HEK293 (cell line): ENCODE measurements at regions not wholly inside any gene's neighbourhood (a gene's known extent, or its start where the extent isn't known, plus 50 kb on each side); places are given as distances from the start of the nearest gene placed in this dataset.

Source experiments
- CTCF ChIA-PET: fragments of 350-600 bp; formaldehyde crosslinking; extraction: SDS; loops from one replicate; lab custom pipeline; 2021; ENCODE audit warnings: antibody characterized with exemption; lab: Yijun Ruan, JAX
- POLR2A ChIA-PET: fragments of 300-600 bp; formaldehyde crosslinking; extraction: SDS; loops from one replicate; lab custom pipeline; 2020; ENCODE audit warnings: antibody characterized with exemption, inconsistent platforms; lab: Yijun Ruan, JAX
- H3K27ac ChIP-seq: fragments of 200-500 bp; sonication (Bioruptor generic); 2 replicates; pipeline ENCODE4 v1.5.1; 2014; ENCODE audit warnings: low read depth, low read length, control low read depth, inconsistent platforms; ENCODE audit errors: extremely low read depth
- H3K36me3 ChIP-seq, 2 experiments: fragments of 200-500 bp in 1 of 2; sonication (Bioruptor generic) in 1 of 2; 1 replicate in 1 of 2; 2 replicates in 1 of 2; pipeline ENCODE4 v1.5.1; 2014 to 2017; ENCODE audit warnings: inconsistent platforms in 2 of 2, low read length in 2 of 2; ENCODE audit not compliant: control insufficient read depth in 2 of 2, insufficient read depth in 1 of 2
- H3K4me1 ChIP-seq: fragments of 200-500 bp; sonication (Bioruptor generic); 2 replicates; pipeline ENCODE4 v1.5.1; 2014; ENCODE audit warnings: mild to moderate bottlenecking, low read length, inconsistent platforms; ENCODE audit not compliant: control insufficient read depth, insufficient read depth
- H3K4me3 ChIP-seq: 2 replicates; pipeline ENCODE4 v1.5.1; 2011; ENCODE audit warnings: low read depth, mild to moderate bottlenecking, control low read depth, low read length, moderate library complexity
- H3K9me3 ChIP-seq: fragments of 200-500 bp; sonication (Bioruptor generic); 2 replicates; pipeline ENCODE4 v1.5.1; 2014; ENCODE audit warnings: low read depth, low read length, inconsistent platforms; ENCODE audit not compliant: control insufficient read depth, insufficient read depth
- GLI2 ChIP-seq: fragments of 450-650 bp; formaldehyde crosslinking; IDR thresholded peaks from 2 replicates; pipeline ENCODE4; 2017; ENCODE audit warnings: missing biosample characterization, missing genetic modification characterization, low read depth, borderline replicate concordance
- HOXC10 ChIP-seq: sonication (generic); formaldehyde crosslinking; IDR thresholded peaks from 2 replicates; pipeline ENCODE4 v1.8.1; 2023; ENCODE audit warnings: mild to moderate bottlenecking, missing genetic modification reagents
- ZBTB17 ChIP-seq: fragments of 450-650 bp; formaldehyde crosslinking; IDR thresholded peaks from 2 replicates; pipeline ENCODE4 v1.5.1; 2016; ENCODE audit warnings: missing biosample characterization, missing genetic modification characterization
- ZBTB48 ChIP-seq: fragments of 450-650 bp; formaldehyde crosslinking; IDR thresholded peaks from 2 replicates; pipeline ENCODE4 v1.5.1; 2016; ENCODE audit warnings: missing biosample characterization, missing genetic modification characterization
- ZBTB49 ChIP-seq: fragments of 450-650 bp; formaldehyde crosslinking; IDR thresholded peaks from 2 replicates; pipeline ENCODE4 v1.5.1; 2016; ENCODE audit warnings: missing biosample characterization, missing genetic modification characterization, low read depth
- ZNF114 ChIP-seq: fragments of 450-650 bp; formaldehyde crosslinking; IDR thresholded peaks from 2 replicates; pipeline ENCODE4 v1.5.0; 2017; ENCODE audit warnings: missing biosample characterization, missing genetic modification characterization
- ZNF157 ChIP-seq: fragments of 450-650 bp; formaldehyde crosslinking; IDR thresholded peaks from 2 replicates; pipeline ENCODE4 v1.5.1; 2016; ENCODE audit warnings: missing biosample characterization, missing genetic modification characterization
- ZNF18 ChIP-seq: fragments of 450-650 bp; formaldehyde crosslinking; IDR thresholded peaks from 2 replicates; pipeline ENCODE4 v1.5.1; 2016; ENCODE audit warnings: missing biosample characterization, missing genetic modification characterization
- ZNF214 ChIP-seq: fragments of 450-650 bp; formaldehyde crosslinking; IDR thresholded peaks from 2 replicates; pipeline ENCODE4 v1.5.1; 2017; ENCODE audit warnings: missing biosample characterization, mild to moderate bottlenecking, missing genetic modification characterization, borderline replicate concordance
- ZNF239 ChIP-seq: fragments of 450-650 bp; formaldehyde crosslinking; IDR thresholded peaks from 2 replicates; pipeline ENCODE4 v1.5.1; 2016; ENCODE audit warnings: missing biosample characterization, missing genetic modification characterization
- ZNF274 ChIP-seq, 2 experiments: fragments of 200-500 bp in 1 of 2; fragments of 450-650 bp in 1 of 2; sonication (Bioruptor generic) in 1 of 2; formaldehyde crosslinking in 1 of 2; IDR thresholded peaks; 2 replicates each; pipeline versions ENCODE4 v1.5.1 to v1.6.1; 2014 to 2016; ENCODE audit warnings: borderline replicate concordance in 1 of 2, inconsistent platforms in 1 of 2, low read length in 1 of 2, missing biosample characterization in 1 of 2, missing genetic modification characterization in 1 of 2
- ZNF394 ChIP-seq: fragments of 450-650 bp; formaldehyde crosslinking; IDR thresholded peaks from 2 replicates; pipeline ENCODE4 v1.5.1; 2016; ENCODE audit warnings: missing biosample characterization, missing genetic modification characterization, mild to moderate bottlenecking, moderate library complexity, borderline replicate concordance
- ZNF404 ChIP-seq: fragments of 450-650 bp; formaldehyde crosslinking; IDR thresholded peaks from 2 replicates; pipeline ENCODE4 v1.5.1; 2017; ENCODE audit warnings: missing biosample characterization, missing genetic modification characterization
- ZNF585B ChIP-seq: fragments of 450-650 bp; formaldehyde crosslinking; IDR thresholded peaks from 2 replicates; pipeline ENCODE4 v1.5.1; 2016; ENCODE audit warnings: missing biosample characterization, missing genetic modification characterization
- ZNF626 ChIP-seq: fragments of 450-650 bp; sonication (Bioruptor Pico); formaldehyde crosslinking; IDR thresholded peaks from 2 replicates; pipeline ENCODE4 v1.5.1; 2018; ENCODE audit warnings: missing biosample characterization, missing genetic modification characterization, inconsistent platforms
- ZNF629 ChIP-seq: fragments of 450-650 bp; formaldehyde crosslinking; IDR thresholded peaks from 2 replicates; pipeline ENCODE4 v1.5.1; 2017; ENCODE audit warnings: missing biosample characterization, missing genetic modification characterization
- ZNF768 ChIP-seq: fragments of 450-650 bp; formaldehyde crosslinking; IDR thresholded peaks from 2 replicates; pipeline ENCODE4 v1.5.1; 2018; ENCODE audit warnings: missing biosample characterization, mild to moderate bottlenecking, missing genetic modification characterization
- ZNF785 ChIP-seq: fragments of 450-650 bp; formaldehyde crosslinking; IDR thresholded peaks from 2 replicates; pipeline ENCODE4 v1.5.1; 2016; ENCODE audit warnings: missing biosample characterization, missing genetic modification characterization
- ZXDB ChIP-seq: fragments of 450-650 bp; formaldehyde crosslinking; IDR thresholded peaks from 2 replicates; pipeline ENCODE4 v1.5.1; 2016; ENCODE audit warnings: missing biosample characterization, missing genetic modification characterization

GRCh38 chr15:62578546-62578945 lies 413.5 kb upstream of the C2CD4B start:
- Histone ChIP-seq H3K27ac (no peak overlapping the region), H3K36me3 (no peaks in the 10 kb centered on the region), H3K4me3 (no peak overlapping the region), H3K4me1 (no peaks in the 10 kb centered on the region), H3K9me3 (no peaks in the 10 kb centered on the region)
- ChIA-PET POLR2A (no interaction called here), CTCF (no interaction called here)
- no peak for TF ChIP-seq ZNF626
- TF ChIP-seq ZNF18 (tag by site-specific recombination) = no peak
- TF ChIP-seq ZNF214 = no peak

- ChIA-PET CTCF (no interaction called here), POLR2A (no interaction called here)
- Histone ChIP-seq H3K4me3 (no peak overlapping the region), H3K36me3 (no peaks in the 10 kb centered on the region), H3K4me1 (no peaks in the 10 kb centered on the region)
- no peak for TF ChIP-seq ZBTB17 (tag by site-specific recombination)
- no peak for TF ChIP-seq ZNF768 (tag by site-specific recombination)
- no peak for TF ChIP-seq HOXC10 (CRISPR knock-in tag)
- no peak for TF ChIP-seq ZNF785 (tag by site-specific recombination)
- TF ChIP-seq, all 188 proteins: peak for 0
- Histone ChIP-seq H3K9me3 (no peaks in the 10 kb centered on the region), H3K27ac (no peak overlapping the region)
Observed at GRCh38 chr15:62578960-62579359, 413.9 kb upstream of the C2CD4B start.

GRCh38 chr15:62579842-62580241 lies 414.8 kb upstream of the C2CD4B start:
- TF ChIP-seq GLI2 (no peak), ZNF274 (IDR thresholded peaks at IDR 0.05; ENCODE audit: low read length) (no peak), ZNF274 (tag by site-specific recombination; IDR thresholded peaks at IDR 0.05; ENCODE audit: borderline replicate concordance) (no peak), ZNF768 (tag by site-specific recombination) (no peak), ZXDB (no peak), ZNF394 (no peak), ZNF114 (no peak), ZNF629 (tag by site-specific recombination) (no peak), ZBTB49 (tag by site-specific recombination) (no peak), ZBTB48 (tag by site-specific recombination) (no peak), ZNF157 (tag by site-specific recombination) (no peak), ZNF239 (tag by site-specific recombination) (no peak), ZNF404 (tag by site-specific recombination) (no peak), ZNF585B (tag by site-specific recombination) (no peak)
- TF ChIP-seq, all 188 proteins: peak for 0
- no peak overlapping the region for H3K4me3 ChIP-seq
- no peaks in the 10 kb centered on the region for H3K9me3 ChIP-seq
- no peak overlapping the region for H3K27ac ChIP-seq
- CTCF ChIA-PET = no interaction called here
- no peaks in the 10 kb centered on the region for H3K4me1 ChIP-seq
- H3K36me3 ChIP-seq = no peaks in the 10 kb centered on the region
- POLR2A ChIA-PET = no interaction called here
